ENCODE measurements at regions not wholly inside any gene's neighbourhood (a gene's known extent, or its start where the extent isn't known, plus 50 kb on each side); places are given as distances from the start of the nearest gene placed in this dataset.

GRCh38 chr2:149662556-149662955, 75.0 kb upstream of the MMADHC start:
- DNase-seq (ENCODE audit: low read depth) = no peak

- peak; percentile 62 for DNase-seq (ENCODE audit: low read depth)
Observed at GRCh38 chr2:149661844-149662243, 74.3 kb upstream of the MMADHC start.

GRCh38 chr2:149658553-149658952, 71.0 kb upstream of the MMADHC start:
- DNase-seq (ENCODE audit: low read depth) = no peak

- no peak for DNase-seq (ENCODE audit: low read depth)
Observed at GRCh38 chr2:149657401-149658040, 69.9 kb upstream of the MMADHC start.

GRCh38 chr2:149656996-149657395, 69.4 kb upstream of the MMADHC start:
- DNase-seq (ENCODE audit: low read depth) = no peak

- no peak for DNase-seq (ENCODE audit: low read depth)
Observed at GRCh38 chr2:149653831-149654445, 66.4 kb upstream of the MMADHC start.

GRCh38 chr2:149652926-149653325, 65.4 kb upstream of the MMADHC start:
- no peak for DNase-seq (ENCODE audit: low read depth)

GRCh38 chr2:149652526-149652925, 65.0 kb upstream of the MMADHC start:
- no peak for DNase-seq (ENCODE audit: low read depth)

- no peak for DNase-seq (ENCODE audit: low read depth)
Observed at GRCh38 chr2:149651229-149651628, 63.7 kb upstream of the MMADHC start.

GRCh38 chr2:149650006-149650405, 62.4 kb upstream of the MMADHC start:
- DNase-seq (ENCODE audit: low read depth) = no peak

- DNase-seq (ENCODE audit: low read depth) = peak; percentile 99
Observed at GRCh38 chr2:149648282-149649030, 60.9 kb upstream of the MMADHC start.

- DNase-seq (ENCODE audit: low read depth) = no peak
Observed at GRCh38 chr2:149645391-149645790, 57.8 kb upstream of the MMADHC start.

All from HT1080 (cell line).